A549 (cell line): ENCODE measurements at regions not wholly inside any gene's neighbourhood (a gene's known extent, or its start where the extent isn't known, plus 50 kb on each side); places are given as distances from the start of the nearest gene placed in this dataset.

ENCODE experiments used
- ATAC-seq, 2 experiments: fragments of 200-7000 bp in 1 of 2; fragments of >200 bp in 1 of 2; cut with Nextera tagmentation in 1 of 2; cut with Tn5 transposase in 1 of 2; 3 replicates each; pipeline versions ENCODE4 v1.8.0 to v1.9.1; 2018 to 2020; ENCODE audit warnings: mild to moderate bottlenecking in 1 of 2, moderate library complexity in 1 of 2
- CTCF ChIA-PET: fragments of 300-600 bp; sonication (Branson Sonifier 250); formaldehyde crosslinking; extraction: SDS; loops from one replicate; lab custom pipeline; 2021; ENCODE audit warnings: antibody characterized with exemption, inconsistent platforms; lab: Yijun Ruan, JAX
- POLR2A ChIA-PET: fragments of 350-600 bp; formaldehyde crosslinking; extraction: SDS; loops from one replicate; lab custom pipeline; 2021; ENCODE audit warnings: antibody characterized with exemption, inconsistent platforms; lab: Yijun Ruan, JAX
- DNase-seq, 2 experiments: peaks; one replicate each; pipeline versions ENCODE4 v3.0.0 to v3.0.0-alpha.2; 2011 to 2016; ENCODE audit warnings: low read depth in 1 of 2, low spot score in 1 of 2
- FAIRE-seq: peaks from 2 replicates; lab custom pipeline; 2011; peaks lifted over from hg19 to GRCh38; lab: Jason Lieb, UNC
- H3K27ac ChIP-seq, 2 experiments: fragments of >200 bp; sonication (Bioruptor Twin); formaldehyde crosslinking; 3 replicates each; pipeline ENCODE4 v1.5.1; 2016 to 2017
- H3K4me1 ChIP-seq: fragments of >200 bp; sonication (Bioruptor Twin); formaldehyde crosslinking; 3 replicates; pipeline ENCODE4 v1.6.1; 2016
- H3K4me2 ChIP-seq: fragments of >200 bp; sonication (Bioruptor Twin); formaldehyde crosslinking; 3 replicates; pipeline ENCODE4 v1.6.1; 2016
- H3K4me3 ChIP-seq: fragments of >200 bp; sonication (Bioruptor Twin); formaldehyde crosslinking; 3 replicates; pipeline ENCODE4 v1.5.1; 2016
- H3K9me3 ChIP-seq: fragments of >200 bp; sonication (Bioruptor Twin); formaldehyde crosslinking; 3 replicates; pipeline ENCODE4 v1.6.1; 2016
- BHLHE40 ChIP-seq: IDR thresholded peaks from 2 replicates; pipeline ENCODE4 v1.6.1; 2012; ENCODE audit warnings: low read depth, low read length, inconsistent platforms
- CBX2 ChIP-seq: fragments of 200-600 bp; sonication (generic); IDR thresholded peaks from 2 replicates; pipeline ENCODE4 v1.6.1; 2016; ENCODE audit warnings: low read depth, mild to moderate bottlenecking, borderline replicate concordance
- EHF ChIP-seq: fragments of 250-450 bp; sonication (Bioruptor Pico); IDR thresholded peaks from 2 replicates; pipeline ENCODE4 v1.5.0; 2020; ENCODE audit warnings: mild to moderate bottlenecking
- EP300 ChIP-seq, 2 experiments: fragments of >200 bp; sonication (Bioruptor Twin); formaldehyde crosslinking; IDR thresholded peaks; 2 replicates in 1 of 2; 3 replicates in 1 of 2; pipeline ENCODE4 v1.6.1; 2016 to 2017
- ESRRA ChIP-seq: fragments of 150-350 bp; IDR thresholded peaks from 2 replicates; pipeline ENCODE4 v1.6.1; 2014; ENCODE audit warnings: mild to moderate bottlenecking, low read length, borderline replicate concordance
- FOSL2 ChIP-seq, 2 experiments: fragments of 450-650 bp in 1 of 2; fragments of >200 bp in 1 of 2; sonication (Bioruptor Twin) in 1 of 2; formaldehyde crosslinking; IDR thresholded peaks; 2 replicates each; pipeline versions ENCODE4 v1.5.0 to v1.6.1; 2016 to 2020; ENCODE audit warnings: mild to moderate bottlenecking in 1 of 2, moderate library complexity in 1 of 2
- HDAC2 ChIP-seq: fragments of 200-600 bp; sonication (generic); IDR thresholded peaks from 2 replicates; pipeline ENCODE4 v1.6.1; 2016
- HOXA7 ChIP-seq: fragments of 250-450 bp; sonication (Bioruptor Pico); IDR thresholded peaks from 2 replicates; pipeline ENCODE4 v1.5.0; 2020; ENCODE audit warnings: mild to moderate bottlenecking, moderate library complexity
- HOXB13 ChIP-seq: fragments of 250-450 bp; sonication (Bioruptor Pico); IDR thresholded peaks from 2 replicates; pipeline ENCODE4 v1.5.0; 2020; ENCODE audit warnings: low read depth, mild to moderate bottlenecking, moderate library complexity
- KDM1A ChIP-seq: fragments of 200-600 bp; sonication (generic); IDR thresholded peaks from 2 replicates; pipeline ENCODE4 v1.6.1; 2016; ENCODE audit warnings: low read depth, mild to moderate bottlenecking
- MAFK ChIP-seq: fragments of 450-650 bp; IDR thresholded peaks from 2 replicates; pipeline ENCODE4 v1.6.1; 2014; ENCODE audit not compliant: partially characterized antibody
- MAZ ChIP-seq: fragments of 150-350 bp; IDR thresholded peaks from 2 replicates; pipeline ENCODE4 v1.6.1; 2014; ENCODE audit warnings: antibody characterized with exemption, low read depth, low read length, borderline replicate concordance
- NFE2L2 ChIP-seq: fragments of 150-350 bp; conservative IDR thresholded peaks from 2 replicates; pipeline ENCODE4 v1.6.1; 2014; ENCODE audit warnings: low read length
- NPAS2 ChIP-seq: fragments of 250-450 bp; sonication (Bioruptor Pico); IDR thresholded peaks from 2 replicates; pipeline ENCODE4 v1.8.0; 2022; ENCODE audit warnings: mild to moderate bottlenecking, moderate library complexity, borderline replicate concordance
- NR3C1 ChIP-seq: fragments of >200 bp; sonication (Bioruptor Twin); formaldehyde crosslinking; IDR thresholded peaks from 3 replicates; pipeline ENCODE4 v1.6.1; 2017
- PHF8 ChIP-seq: fragments of 200-600 bp; sonication (generic); IDR thresholded peaks from 2 replicates; pipeline ENCODE4 v1.6.1; 2016; ENCODE audit warnings: low read depth, mild to moderate bottlenecking, antibody characterized with exemption, moderate library complexity, borderline replicate concordance
- POLR2A ChIP-seq: IDR thresholded peaks from 2 replicates; pipeline ENCODE4 v1.6.1; 2012; ENCODE audit warnings: mild to moderate bottlenecking, low read length
- SMC3 ChIP-seq: fragments of >200 bp; sonication (Bioruptor Twin); formaldehyde crosslinking; IDR thresholded peaks from 3 replicates; pipeline ENCODE4 v1.6.1; 2018; ENCODE audit warnings: inconsistent platforms
- SREBF2 ChIP-seq: fragments of 450-650 bp; IDR thresholded peaks from 2 replicates; pipeline ENCODE4 v1.6.1; 2014; ENCODE audit warnings: mild to moderate bottlenecking, moderate library complexity
- TFCP2L1 ChIP-seq: fragments of 250-450 bp; sonication (Bioruptor Pico); IDR thresholded peaks from 2 replicates; pipeline ENCODE4 v1.5.0; 2021; ENCODE audit warnings: mild to moderate bottlenecking
- ZFP36 ChIP-seq: fragments of 450-650 bp; IDR thresholded peaks from 2 replicates; pipeline ENCODE4 v1.6.1; 2014; ENCODE audit warnings: borderline replicate concordance; ENCODE audit not compliant: partially characterized antibody
- ZSCAN20 ChIP-seq: fragments of 250-450 bp; sonication (Bioruptor Pico); IDR thresholded peaks from 2 replicates; pipeline ENCODE4 v1.8.0; 2022; ENCODE audit warnings: mild to moderate bottlenecking, moderate library complexity
- WGBS: methylation state at CpG from one replicate; pipeline ENCODE4 v1.1.6; 2017; ENCODE audit errors: missing lambda C conversion rate; 5-methylcytosine and 5-hydroxymethylcytosine counted together
- TF ChIP-seq, protein P1 (sequence below): IDR thresholded peaks from 2 replicates; pipeline ENCODE4 v1.6.1; 2012; ENCODE audit warnings: low read depth, borderline replicate concordance
- TF ChIP-seq, protein P2 (sequence below): fragments of 250-450 bp; sonication (Bioruptor Pico); IDR thresholded peaks from 2 replicates; pipeline ENCODE4 v1.5.0; 2020; ENCODE audit warnings: low read depth, mild to moderate bottlenecking, moderate library complexity
- TF ChIP-seq, protein P3 (sequence below): fragments of 250-450 bp; sonication (Bioruptor Pico); IDR thresholded peaks from 2 replicates; pipeline ENCODE4 v1.5.0; 2021; ENCODE audit warnings: mild to moderate bottlenecking, moderate library complexity, borderline replicate concordance
- TF ChIP-seq, protein P4 (sequence below): fragments of >200 bp; sonication (Bioruptor Twin); formaldehyde crosslinking; IDR thresholded peaks from 3 replicates; pipeline ENCODE4 v1.6.1; 2016
- TF ChIP-seq, protein P5 (sequence below): fragments of >200 bp; sonication (Bioruptor Twin); formaldehyde crosslinking; IDR thresholded peaks from 3 replicates; pipeline ENCODE4 v1.5.1; 2016
- TF ChIP-seq, protein P6 (sequence below): fragments of >200 bp; sonication (Bioruptor Twin); formaldehyde crosslinking; IDR thresholded peaks from 2 replicates; pipeline ENCODE4 v1.6.1; 2016

DNA sequence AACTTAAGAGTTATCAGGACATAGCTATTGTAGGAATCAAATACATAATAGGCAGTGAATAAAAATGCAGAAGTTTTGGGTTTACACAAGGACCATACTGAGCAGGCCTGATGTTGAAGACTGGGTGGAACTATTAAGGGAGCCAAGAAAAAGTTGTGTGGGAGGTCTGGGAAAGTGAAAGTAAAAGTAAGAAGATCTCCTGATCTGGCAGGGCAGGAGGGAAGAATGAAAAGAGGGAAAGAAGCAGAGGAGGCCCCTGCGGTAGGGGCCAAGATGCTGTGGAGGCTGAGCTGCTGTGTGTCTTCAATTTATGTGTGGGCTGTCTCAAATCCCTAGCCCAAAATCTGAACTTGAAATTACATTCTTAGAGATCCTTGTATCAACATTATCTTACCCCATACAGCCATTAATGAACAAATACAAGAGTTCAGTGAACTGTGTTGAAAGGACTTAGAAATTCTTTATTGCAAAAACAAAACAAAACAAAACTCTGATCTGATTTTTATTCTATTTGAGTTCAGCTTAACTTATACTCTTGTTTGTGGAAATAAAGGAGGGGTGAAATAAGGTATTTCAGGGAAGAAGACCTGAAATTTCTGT is 1183.8 kb downstream of the HACE1 start:
- H3K4me1 ChIP-seq, result no peaks in the 10 kb centered on the region
- peak overlapping the region; percentile 19; the same call in 1 of the 3 replicates for H3K4me2 ChIP-seq
- DNase-seq, result no peak
- CTCF ChIA-PET, result no interaction called here
- no peak for TF ChIP-seq SREBF2
- TF ChIP-seq CBX2, result no peak
- TF ChIP-seq, protein P1, sequence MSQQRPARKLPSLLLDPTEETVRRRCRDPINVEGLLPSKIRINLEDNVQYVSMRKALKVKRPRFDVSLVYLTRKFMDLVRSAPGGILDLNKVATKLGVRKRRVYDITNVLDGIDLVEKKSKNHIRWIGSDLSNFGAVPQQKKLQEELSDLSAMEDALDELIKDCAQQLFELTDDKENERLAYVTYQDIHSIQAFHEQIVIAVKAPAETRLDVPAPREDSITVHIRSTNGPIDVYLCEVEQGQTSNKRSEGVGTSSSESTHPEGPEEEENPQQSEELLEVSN, result no peak
- TF ChIP-seq, protein P2, sequence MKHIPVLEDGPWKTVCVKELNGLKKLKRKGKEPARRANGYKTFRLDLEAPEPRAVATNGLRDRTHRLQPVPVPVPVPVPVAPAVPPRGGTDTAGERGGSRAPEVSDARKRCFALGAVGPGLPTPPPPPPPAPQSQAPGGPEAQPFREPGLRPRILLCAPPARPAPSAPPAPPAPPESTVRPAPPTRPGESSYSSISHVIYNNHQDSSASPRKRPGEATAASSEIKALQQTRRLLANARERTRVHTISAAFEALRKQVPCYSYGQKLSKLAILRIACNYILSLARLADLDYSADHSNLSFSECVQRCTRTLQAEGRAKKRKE (CRISPR knock-in tag), result no peak
- TF ChIP-seq EHF (CRISPR knock-in tag), result no peak
- TF ChIP-seq, protein P3, sequence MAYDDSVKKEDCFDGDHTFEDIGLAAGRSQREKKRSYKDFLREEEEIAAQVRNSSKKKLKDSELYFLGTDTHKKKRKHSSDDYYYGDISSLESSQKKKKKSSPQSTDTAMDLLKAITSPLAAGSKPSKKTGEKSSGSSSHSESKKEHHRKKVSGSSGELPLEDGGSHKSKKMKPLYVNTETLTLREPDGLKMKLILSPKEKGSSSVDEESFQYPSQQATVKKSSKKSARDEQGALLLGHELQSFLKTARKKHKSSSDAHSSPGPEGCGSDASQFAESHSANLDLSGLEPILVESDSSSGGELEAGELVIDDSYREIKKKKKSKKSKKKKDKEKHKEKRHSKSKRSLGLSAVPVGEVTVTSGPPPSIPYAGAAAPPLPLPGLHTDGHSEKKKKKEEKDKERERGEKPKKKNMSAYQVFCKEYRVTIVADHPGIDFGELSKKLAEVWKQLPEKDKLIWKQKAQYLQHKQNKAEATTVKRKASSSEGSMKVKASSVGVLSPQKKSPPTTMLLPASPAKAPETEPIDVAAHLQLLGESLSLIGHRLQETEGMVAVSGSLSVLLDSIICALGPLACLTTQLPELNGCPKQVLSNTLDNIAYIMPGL (CRISPR knock-in tag), result no peak
- no peak for TF ChIP-seq ESRRA
- TF ChIP-seq POLR2A, result no peak
- no peak for TF ChIP-seq KDM1A
- TF ChIP-seq ZFP36, result no peak
- TF ChIP-seq HOXB13 (CRISPR knock-in tag), result no peak
- POLR2A ChIA-PET, result no interaction called here
- no peak for ATAC-seq
- FAIRE-seq, result no peak
- no peak overlapping the region for H3K4me3 ChIP-seq
- WGBS, result 11% methylated on average over 1 of the region's 1 CpG
- H3K9me3 ChIP-seq, result no peaks in the 10 kb centered on the region
- no peak overlapping the region for H3K27ac ChIP-seq

DNA sequence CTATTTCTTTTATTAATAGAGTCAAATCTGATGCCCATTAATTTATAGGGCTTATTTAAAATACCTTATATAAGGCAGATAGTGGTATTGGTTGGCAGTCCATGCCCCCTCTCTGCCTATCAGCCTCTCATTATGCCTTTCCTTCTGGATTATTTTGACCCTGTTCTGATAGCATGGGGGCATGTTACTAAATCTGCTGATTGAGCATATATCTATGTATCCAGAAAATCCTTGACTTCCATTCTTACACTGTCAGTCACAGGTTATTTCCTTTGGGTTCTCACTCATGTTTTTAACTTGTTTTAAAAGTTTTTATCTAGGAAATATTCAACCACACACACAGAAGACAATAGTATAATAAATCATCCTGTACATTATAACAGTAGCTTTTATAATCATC is 1184.9 kb downstream of the HACE1 start:
- ChIA-PET CTCF (no interaction called here), POLR2A (no interaction called here)
- peak; percentile 79 for TF ChIP-seq MAFK
- TF ChIP-seq, protein P4, sequence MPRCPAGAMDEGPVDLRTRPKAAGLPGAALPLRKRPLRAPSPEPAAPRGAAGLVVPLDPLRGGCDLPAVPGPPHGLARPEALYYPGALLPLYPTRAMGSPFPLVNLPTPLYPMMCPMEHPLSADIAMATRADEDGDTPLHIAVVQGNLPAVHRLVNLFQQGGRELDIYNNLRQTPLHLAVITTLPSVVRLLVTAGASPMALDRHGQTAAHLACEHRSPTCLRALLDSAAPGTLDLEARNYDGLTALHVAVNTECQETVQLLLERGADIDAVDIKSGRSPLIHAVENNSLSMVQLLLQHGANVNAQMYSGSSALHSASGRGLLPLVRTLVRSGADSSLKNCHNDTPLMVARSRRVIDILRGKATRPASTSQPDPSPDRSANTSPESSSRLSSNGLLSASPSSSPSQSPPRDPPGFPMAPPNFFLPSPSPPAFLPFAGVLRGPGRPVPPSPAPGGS, result no peak
- no peak for TF ChIP-seq EP300 (IDR thresholded peaks at IDR 0.05)
- Histone ChIP-seq H3K4me3 (no peak overlapping the region), H3K9me3 (no peaks in the 10 kb centered on the region), H3K27ac (no peak overlapping the region), H3K4me2 (no peak overlapping the region), H3K4me1 (no peaks in the 10 kb centered on the region)
- no peak for DNase-seq
- no peak for FAIRE-seq
- no peak for ATAC-seq

DNA sequence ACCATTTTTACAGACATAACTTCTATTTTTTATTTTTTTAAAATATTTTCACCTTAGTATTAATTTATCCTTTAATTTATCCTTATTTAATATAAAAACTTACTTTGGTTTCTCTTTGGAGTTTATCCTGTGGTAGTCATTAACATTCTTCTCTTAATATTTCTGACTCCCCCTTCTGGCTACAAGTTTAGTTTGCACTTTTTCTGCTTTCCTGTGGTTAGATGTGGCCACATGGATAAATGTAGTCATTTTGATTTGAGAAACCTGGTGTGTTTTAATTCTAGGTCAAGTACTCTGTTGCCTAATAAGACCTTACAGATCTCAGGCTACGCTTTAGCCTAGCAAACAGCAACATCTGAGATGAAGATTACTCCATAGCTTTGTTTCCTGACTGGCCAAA is 1187.5 kb downstream of the HACE1 start:
- POLR2A ChIA-PET, result no interaction called here
- WGBS, result 15% methylated on average over 1 of the region's 1 CpG
- FAIRE-seq (no peak), DNase-seq (no peak), ATAC-seq (no peak)
- no peaks in the 10 kb centered on the region for H3K9me3 ChIP-seq
- H3K4me2 ChIP-seq, result no peak overlapping the region
- CTCF ChIA-PET, result no interaction called here
- H3K4me1 ChIP-seq, result no peaks in the 10 kb centered on the region
- H3K27ac ChIP-seq, result no peak overlapping the region
- H3K4me3 ChIP-seq, result no peak overlapping the region
- TF ChIP-seq NFE2L2 (no peak), TFCP2L1 (CRISPR knock-in tag) (no peak), NPAS2 (CRISPR knock-in tag) (no peak), KDM1A (no peak), FOSL2 (IDR thresholded peaks at IDR 0.05) (no peak), FOSL2 (CRISPR knock-in tag; IDR thresholded peaks at IDR 0.05) (no peak), POLR2A (no peak), BHLHE40 (no peak), MAZ (no peak), ZSCAN20 (CRISPR knock-in tag) (no peak), HOXB13 (CRISPR knock-in tag) (no peak), HDAC2 (no peak), NR3C1 (no peak), SMC3 (no peak), HOXA7 (CRISPR knock-in tag) (no peak), PHF8 (no peak)
- TF ChIP-seq, protein P2 (CRISPR knock-in tag), result no peak
- TF ChIP-seq, protein P5, sequence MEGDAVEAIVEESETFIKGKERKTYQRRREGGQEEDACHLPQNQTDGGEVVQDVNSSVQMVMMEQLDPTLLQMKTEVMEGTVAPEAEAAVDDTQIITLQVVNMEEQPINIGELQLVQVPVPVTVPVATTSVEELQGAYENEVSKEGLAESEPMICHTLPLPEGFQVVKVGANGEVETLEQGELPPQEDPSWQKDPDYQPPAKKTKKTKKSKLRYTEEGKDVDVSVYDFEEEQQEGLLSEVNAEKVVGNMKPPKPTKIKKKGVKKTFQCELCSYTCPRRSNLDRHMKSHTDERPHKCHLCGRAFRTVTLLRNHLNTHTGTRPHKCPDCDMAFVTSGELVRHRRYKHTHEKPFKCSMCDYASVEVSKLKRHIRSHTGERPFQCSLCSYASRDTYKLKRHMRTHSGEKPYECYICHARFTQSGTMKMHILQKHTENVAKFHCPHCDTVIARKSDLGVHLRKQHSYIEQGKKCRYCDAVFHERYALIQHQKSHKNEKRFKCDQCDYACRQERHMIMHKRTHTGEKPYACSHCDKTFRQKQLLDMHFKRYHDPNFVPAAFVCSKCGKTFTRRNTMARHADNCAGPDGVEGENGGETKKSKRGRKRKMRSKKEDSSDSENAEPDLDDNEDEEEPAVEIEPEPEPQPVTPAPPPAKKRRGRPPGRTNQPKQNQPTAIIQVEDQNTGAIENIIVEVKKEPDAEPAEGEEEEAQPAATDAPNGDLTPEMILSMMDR, result no peak
- TF ChIP-seq, protein P6, sequence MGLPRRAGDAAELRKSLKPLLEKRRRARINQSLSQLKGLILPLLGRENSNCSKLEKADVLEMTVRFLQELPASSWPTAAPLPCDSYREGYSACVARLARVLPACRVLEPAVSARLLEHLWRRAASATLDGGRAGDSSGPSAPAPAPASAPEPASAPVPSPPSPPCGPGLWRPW, result no peak
